Activated CD8-positive, alpha-beta memory T cell treated with anti-CD3 and anti-CD28 coated beads, Interleukin-2, amount 50 U/mL, for 24 hours (primary cell): ENCODE measurements at regions not wholly inside any gene's neighbourhood (a gene's known extent, or its start where the extent isn't known, plus 50 kb on each side); places are given as distances from the start of the nearest gene placed in this dataset.
"Not testable (repeated sequence)": the region's sequence is repeated elsewhere in the genome, so short reads cannot be mapped to it uniquely, and the experiment has no call there.

ENCODE experiments used
- DNase-seq: peaks from one replicate; pipeline ENCODE4 v3.0.0-alpha.2; 2020; ENCODE audit errors: extremely low read depth

GRCh38 chr4:101418466-101418865, 71.1 kb upstream of the PPP3CA start:
- no peak for DNase-seq

GRCh38 chr4:101418055-101418454, 70.7 kb upstream of the PPP3CA start:
- DNase-seq = no peak

- DNase-seq = no peak
Measured at GRCh38 chr4:101417046-101417445, 69.7 kb upstream of the PPP3CA start.

GRCh38 chr4:101415962-101416361, 68.6 kb upstream of the PPP3CA start:
- DNase-seq = no peak

- no peak for DNase-seq
Measured at GRCh38 chr4:101414496-101414895, 67.2 kb upstream of the PPP3CA start.

GRCh38 chr4:101411926-101412325, 64.6 kb upstream of the PPP3CA start:
- no peak for DNase-seq

GRCh38 chr4:101411281-101411910, 64.1 kb upstream of the PPP3CA start:
- not testable (repeated sequence) for DNase-seq

- DNase-seq = no peak
Measured at GRCh38 chr4:101400096-101400495, 52.8 kb upstream of the PPP3CA start.

GRCh38 chr4:101398807-101399206, 51.5 kb upstream of the PPP3CA start:
- DNase-seq = no peak
